Neural progenitor cell (in vitro differentiated cells): ENCODE measurements at regions not wholly inside any gene's neighbourhood (a gene's known extent, or its start where the extent isn't known, plus 50 kb on each side); places are given as distances from the start of the nearest gene placed in this dataset.

ENCODE experiments used
- EZH2 ChIP-seq: fragments of 200-600 bp; sonication (generic); IDR thresholded peaks from 2 replicates; pipeline ENCODE4 v1.6.1; 2017; ENCODE audit warnings: antibody characterized with exemption, mild to moderate bottlenecking, moderate library complexity
- TF ChIP-seq, protein P1 (sequence below): fragments of 200-600 bp; sonication (generic); IDR thresholded peaks from 2 replicates; pipeline ENCODE4 v1.5.1; 2017; ENCODE audit warnings: antibody characterized with exemption, mild to moderate bottlenecking

DNA sequence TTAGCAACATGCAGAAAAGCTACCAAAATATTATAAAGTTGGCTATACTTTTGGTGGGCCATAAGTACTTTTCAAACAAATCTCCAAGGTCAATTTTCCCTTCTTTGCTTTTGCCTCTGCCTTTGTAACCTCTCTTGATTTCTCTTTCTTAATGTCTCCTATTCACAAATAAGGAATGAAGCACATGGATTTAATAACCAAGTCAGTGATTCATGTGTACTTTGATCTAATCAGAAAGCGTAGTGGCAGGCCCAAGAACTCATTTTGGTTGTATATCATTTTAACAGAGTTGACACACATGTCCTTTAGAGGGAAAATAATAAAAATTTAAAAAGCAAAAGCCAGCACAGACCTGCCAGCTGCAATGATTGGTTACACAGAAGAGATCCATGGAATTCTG lies 93.7 kb downstream of the FZD1 start:
- TF ChIP-seq, protein P1, sequence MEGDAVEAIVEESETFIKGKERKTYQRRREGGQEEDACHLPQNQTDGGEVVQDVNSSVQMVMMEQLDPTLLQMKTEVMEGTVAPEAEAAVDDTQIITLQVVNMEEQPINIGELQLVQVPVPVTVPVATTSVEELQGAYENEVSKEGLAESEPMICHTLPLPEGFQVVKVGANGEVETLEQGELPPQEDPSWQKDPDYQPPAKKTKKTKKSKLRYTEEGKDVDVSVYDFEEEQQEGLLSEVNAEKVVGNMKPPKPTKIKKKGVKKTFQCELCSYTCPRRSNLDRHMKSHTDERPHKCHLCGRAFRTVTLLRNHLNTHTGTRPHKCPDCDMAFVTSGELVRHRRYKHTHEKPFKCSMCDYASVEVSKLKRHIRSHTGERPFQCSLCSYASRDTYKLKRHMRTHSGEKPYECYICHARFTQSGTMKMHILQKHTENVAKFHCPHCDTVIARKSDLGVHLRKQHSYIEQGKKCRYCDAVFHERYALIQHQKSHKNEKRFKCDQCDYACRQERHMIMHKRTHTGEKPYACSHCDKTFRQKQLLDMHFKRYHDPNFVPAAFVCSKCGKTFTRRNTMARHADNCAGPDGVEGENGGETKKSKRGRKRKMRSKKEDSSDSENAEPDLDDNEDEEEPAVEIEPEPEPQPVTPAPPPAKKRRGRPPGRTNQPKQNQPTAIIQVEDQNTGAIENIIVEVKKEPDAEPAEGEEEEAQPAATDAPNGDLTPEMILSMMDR: no peak
- TF ChIP-seq EZH2: no peak
